ENCODE measurements at regions not wholly inside any gene's neighbourhood (a gene's known extent, or its start where the extent isn't known, plus 50 kb on each side); places are given as distances from the start of the nearest gene placed in this dataset.

- no peaks in the 10 kb centered on the region for H3K27me3 ChIP-seq (replicated peaks; ENCODE audit: insufficient read depth, low read length)
- no peak overlapping the region for H3K9ac ChIP-seq (ENCODE audit: low read length)
- H3F3A ChIP-seq (ENCODE audit: insufficient read depth, low read length), result no peaks in the 10 kb centered on the region
- no peak overlapping the region for H3K27ac ChIP-seq (ENCODE audit: low read length)
- H3K36me3 ChIP-seq (replicated peaks; ENCODE audit: insufficient read depth, low read length), result no peaks in the 10 kb centered on the region
- DNase-seq, result no peak
- H4K20me1 ChIP-seq (ENCODE audit: insufficient read depth, low read length), result no peaks in the 10 kb centered on the region
- no peak overlapping the region for H3K4me2 ChIP-seq (ENCODE audit: low read depth, low read length)
- H3K4me1 ChIP-seq (ENCODE audit: low read length), result no peaks in the 10 kb centered on the region
- no peaks in the 10 kb centered on the region for H3K9me3 ChIP-seq (replicated peaks; ENCODE audit: insufficient read depth, low read length)
- TF ChIP-seq CTCF (IDR thresholded peaks at IDR 0.05; ENCODE audit: low read length), result no peak
- TF ChIP-seq EZH2 (optimal IDR thresholded peaks at IDR 0.05; ENCODE audit: low read depth, low read length), result no peak
- no peak for TF ChIP-seq EZH2phosphoT487 (IDR thresholded peaks at IDR 0.05; ENCODE audit: low read length)
- no peaks in the 10 kb centered on the region for H3K79me2 ChIP-seq (ENCODE audit: low read length)
- no peaks in the 10 kb centered on the region for H3K9me2 ChIP-seq (replicated peaks; ENCODE audit: insufficient read depth, low read length)
- no peak overlapping the region for H2AFZ ChIP-seq (ENCODE audit: low read length)
- no peak overlapping the region for H3K4me3 ChIP-seq (ENCODE audit: low read length)
These were observed 113.4 kb upstream of the RAB18 start for GRCh38 chr10:27390681-27391080.

- H3K27me3 ChIP-seq (replicated peaks; ENCODE audit: insufficient read depth, low read length), result no peaks in the 10 kb centered on the region
- no peaks in the 10 kb centered on the region for H3K4me1 ChIP-seq (ENCODE audit: low read length)
- H3K79me2 ChIP-seq (ENCODE audit: low read length), result no peaks in the 10 kb centered on the region
- H3K4me2 ChIP-seq (ENCODE audit: low read depth, low read length), result no peak overlapping the region
- no peak overlapping the region for H3K4me3 ChIP-seq (ENCODE audit: low read length)
- H3K9me3 ChIP-seq (replicated peaks; ENCODE audit: insufficient read depth, low read length), result no peaks in the 10 kb centered on the region
- no peak overlapping the region for H2AFZ ChIP-seq (ENCODE audit: low read length)
- H3K27ac ChIP-seq (ENCODE audit: low read length), result no peak overlapping the region
- no peak overlapping the region for H3K9ac ChIP-seq (ENCODE audit: low read length)
- TF ChIP-seq EZH2phosphoT487 (IDR thresholded peaks at IDR 0.05; ENCODE audit: low read length), result no peak
- no peak for TF ChIP-seq EZH2 (optimal IDR thresholded peaks at IDR 0.05; ENCODE audit: low read depth, low read length)
- no peak for TF ChIP-seq CTCF (IDR thresholded peaks at IDR 0.05; ENCODE audit: low read length)
- no peaks in the 10 kb centered on the region for H3F3A ChIP-seq (ENCODE audit: insufficient read depth, low read length)
- no peaks in the 10 kb centered on the region for H3K36me3 ChIP-seq (replicated peaks; ENCODE audit: insufficient read depth, low read length)
- no peak for DNase-seq
- no peaks in the 10 kb centered on the region for H3K9me2 ChIP-seq (replicated peaks; ENCODE audit: insufficient read depth, low read length)
- H4K20me1 ChIP-seq (ENCODE audit: insufficient read depth, low read length), result no peaks in the 10 kb centered on the region
These were observed 115.2 kb upstream of the RAB18 start for GRCh38 chr10:27388761-27389399.

- no peak for DNase-seq
- H3K27me3 ChIP-seq (replicated peaks; ENCODE audit: insufficient read depth, low read length), result no peaks in the 10 kb centered on the region
- H3F3A ChIP-seq (ENCODE audit: insufficient read depth, low read length), result no peaks in the 10 kb centered on the region
- H3K4me3 ChIP-seq (ENCODE audit: low read length), result no peak overlapping the region
- no peak overlapping the region for H3K27ac ChIP-seq (ENCODE audit: low read length)
- no peaks in the 10 kb centered on the region for H3K79me2 ChIP-seq (ENCODE audit: low read length)
- no peaks in the 10 kb centered on the region for H3K9me2 ChIP-seq (replicated peaks; ENCODE audit: insufficient read depth, low read length)
- H2AFZ ChIP-seq (ENCODE audit: low read length), result no peak overlapping the region
- TF ChIP-seq EZH2 (optimal IDR thresholded peaks at IDR 0.05; ENCODE audit: low read depth, low read length) (no peak), EZH2phosphoT487 (IDR thresholded peaks at IDR 0.05; ENCODE audit: low read length) (no peak), CTCF (IDR thresholded peaks at IDR 0.05; ENCODE audit: low read length) (no peak)
- no peaks in the 10 kb centered on the region for H3K4me1 ChIP-seq (ENCODE audit: low read length)
- no peak overlapping the region for H3K9ac ChIP-seq (ENCODE audit: low read length)
- H3K9me3 ChIP-seq (replicated peaks; ENCODE audit: insufficient read depth, low read length), result no peaks in the 10 kb centered on the region
- H4K20me1 ChIP-seq (ENCODE audit: insufficient read depth, low read length), result no peaks in the 10 kb centered on the region
- no peaks in the 10 kb centered on the region for H3K36me3 ChIP-seq (replicated peaks; ENCODE audit: insufficient read depth, low read length)
- no peak overlapping the region for H3K4me2 ChIP-seq (ENCODE audit: low read depth, low read length)
These were observed 120.2 kb upstream of the RAB18 start for GRCh38 chr10:27383595-27384542.

All from MM.1S (cell line).